ENCODE measurements at regions not wholly inside any gene's neighbourhood (a gene's known extent, or its start where the extent isn't known, plus 50 kb on each side); places are given as distances from the start of the nearest gene placed in this dataset.

- TF ChIP-seq SOX15 (CRISPR knock-in tag; IDR thresholded peaks at IDR 0.05), result no peak
- no peak for TF ChIP-seq TP53 (CRISPR knock-in tag; IDR thresholded peaks at IDR 0.05)
- TF ChIP-seq ZNF219 (CRISPR knock-in tag; IDR thresholded peaks at IDR 0.05; ENCODE audit: borderline replicate concordance), result no peak
- TF ChIP-seq GRHL2 (CRISPR knock-in tag; IDR thresholded peaks at IDR 0.05; ENCODE audit: insufficient replicate concordance, severe bottlenecking), result no peak
- TF ChIP-seq, protein P1, sequence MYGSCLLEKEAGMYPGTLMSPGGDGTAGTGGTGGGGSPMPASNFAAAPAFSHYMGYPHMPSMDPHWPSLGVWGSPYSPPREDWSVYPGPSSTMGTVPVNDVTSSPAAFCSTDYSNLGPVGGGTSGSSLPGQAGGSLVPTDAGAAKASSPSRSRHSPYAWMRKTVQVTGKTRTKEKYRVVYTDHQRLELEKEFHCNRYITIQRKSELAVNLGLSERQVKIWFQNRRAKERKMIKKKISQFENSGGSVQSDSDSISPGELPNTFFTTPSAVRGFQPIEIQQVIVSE (CRISPR knock-in tag; IDR thresholded peaks at IDR 0.05; ENCODE audit: borderline replicate concordance), result no peak
- TF ChIP-seq, protein P2, sequence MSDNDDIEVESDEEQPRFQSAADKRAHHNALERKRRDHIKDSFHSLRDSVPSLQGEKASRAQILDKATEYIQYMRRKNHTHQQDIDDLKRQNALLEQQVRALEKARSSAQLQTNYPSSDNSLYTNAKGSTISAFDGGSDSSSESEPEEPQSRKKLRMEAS (CRISPR knock-in tag; IDR thresholded peaks at IDR 0.05), result no peak
These were observed 141.1 kb downstream of the PHETA1 start (continued) for GRCh38 chr12:111227476-111228420.

DNA sequence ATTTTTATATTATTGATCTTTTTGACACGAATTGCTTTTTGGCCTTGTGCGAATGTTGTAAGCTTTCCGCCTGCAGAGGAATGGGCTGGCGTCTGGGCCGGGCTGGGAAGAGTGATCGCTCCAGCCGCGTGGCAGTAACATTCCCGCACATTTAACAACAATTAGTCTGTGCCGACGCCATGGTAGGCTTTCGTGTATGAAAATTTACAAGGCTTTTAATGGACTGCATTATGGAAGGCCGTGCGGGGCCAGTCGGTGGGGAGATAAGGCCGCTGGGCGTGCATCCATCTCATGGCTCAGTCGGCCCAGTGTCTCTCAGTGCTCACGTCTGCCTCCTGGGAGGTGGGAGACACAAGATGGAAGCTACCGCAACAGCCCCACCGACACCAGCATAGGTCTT is 142.2 kb downstream of the PHETA1 start:
- Mint-ChIP-seq H3K4me1 (peaks cover 24% of the 10 kb centered on the region), H3K36me3 (no peaks in the 10 kb centered on the region; the same call in 1 of the 2 replicates), H3K4me3 (no peak overlapping the region), H3K27me3 (ENCODE audit: low read depth) (no peaks in the 10 kb centered on the region), H3K27ac (no peak overlapping the region), H3K9me3 (no peaks in the 10 kb centered on the region)
- ATAC-seq (no peak), DNase-seq (ENCODE audit: low spot score) (no peak)
- no peak for TF ChIP-seq NR1H2 (CRISPR knock-in tag; IDR thresholded peaks at IDR 0.05)
- TF ChIP-seq ZNF232 (CRISPR knock-in tag; IDR thresholded peaks at IDR 0.05), result no peak
- TF ChIP-seq GABPB1 (CRISPR knock-in tag; IDR thresholded peaks at IDR 0.05), result no peak
- no peak for TF ChIP-seq MXD4 (CRISPR knock-in tag; IDR thresholded peaks at IDR 0.05; ENCODE audit: borderline replicate concordance)
- no peak for TF ChIP-seq GTF2I (CRISPR knock-in tag; conservative IDR thresholded peaks at IDR 0.05)
- TF ChIP-seq GRHL2 (CRISPR knock-in tag; IDR thresholded peaks at IDR 0.05; ENCODE audit: insufficient replicate concordance, severe bottlenecking), result no peak
- no peak for TF ChIP-seq CREM (CRISPR knock-in tag; IDR thresholded peaks at IDR 0.05)
- no peak for TF ChIP-seq USF2 (CRISPR knock-in tag; IDR thresholded peaks at IDR 0.05)
- no peak for TF ChIP-seq ZMAT4 (CRISPR knock-in tag; IDR thresholded peaks at IDR 0.05)
- no peak for TF ChIP-seq ATF3 (CRISPR knock-in tag; conservative IDR thresholded peaks at IDR 0.05)
- ChIA-PET CTCF (no interaction called here), POLR2A (no interaction called here)

- Mint-ChIP-seq H3K4me1 (peaks cover 23% of the 10 kb centered on the region), H3K27me3 (ENCODE audit: low read depth) (no peaks in the 10 kb centered on the region), H3K9me3 (no peaks in the 10 kb centered on the region), H3K36me3 (no peaks in the 10 kb centered on the region; the same call in 1 of the 2 replicates), H3K4me3 (no peak overlapping the region), H3K27ac (no peak overlapping the region)
- TF ChIP-seq E2F1 (CRISPR knock-in tag; IDR thresholded peaks at IDR 0.05) (no peak), NFYB (CRISPR knock-in tag; conservative IDR thresholded peaks at IDR 0.05; ENCODE audit: low read depth) (no peak), SOX15 (CRISPR knock-in tag; IDR thresholded peaks at IDR 0.05) (no peak), ZNF396 (CRISPR knock-in tag; IDR thresholded peaks at IDR 0.05; ENCODE audit: borderline replicate concordance) (no peak), ZNF232 (CRISPR knock-in tag; IDR thresholded peaks at IDR 0.05) (no peak), NR3C1 (CRISPR knock-in tag; conservative IDR thresholded peaks at IDR 0.05; ENCODE audit: low read depth) (no peak), E2F5 (CRISPR knock-in tag; IDR thresholded peaks at IDR 0.05) (no peak), CREB1 (CRISPR knock-in tag; IDR thresholded peaks at IDR 0.05) (no peak), JUN (CRISPR knock-in tag; IDR thresholded peaks at IDR 0.05) (no peak), TEAD1 (CRISPR knock-in tag; IDR thresholded peaks at IDR 0.05) (no peak), ZNF423 (CRISPR knock-in tag; IDR thresholded peaks at IDR 0.05) (no peak)
- TF ChIP-seq, protein P3, sequence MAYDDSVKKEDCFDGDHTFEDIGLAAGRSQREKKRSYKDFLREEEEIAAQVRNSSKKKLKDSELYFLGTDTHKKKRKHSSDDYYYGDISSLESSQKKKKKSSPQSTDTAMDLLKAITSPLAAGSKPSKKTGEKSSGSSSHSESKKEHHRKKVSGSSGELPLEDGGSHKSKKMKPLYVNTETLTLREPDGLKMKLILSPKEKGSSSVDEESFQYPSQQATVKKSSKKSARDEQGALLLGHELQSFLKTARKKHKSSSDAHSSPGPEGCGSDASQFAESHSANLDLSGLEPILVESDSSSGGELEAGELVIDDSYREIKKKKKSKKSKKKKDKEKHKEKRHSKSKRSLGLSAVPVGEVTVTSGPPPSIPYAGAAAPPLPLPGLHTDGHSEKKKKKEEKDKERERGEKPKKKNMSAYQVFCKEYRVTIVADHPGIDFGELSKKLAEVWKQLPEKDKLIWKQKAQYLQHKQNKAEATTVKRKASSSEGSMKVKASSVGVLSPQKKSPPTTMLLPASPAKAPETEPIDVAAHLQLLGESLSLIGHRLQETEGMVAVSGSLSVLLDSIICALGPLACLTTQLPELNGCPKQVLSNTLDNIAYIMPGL (CRISPR knock-in tag; IDR thresholded peaks at IDR 0.05), result no peak
- TF ChIP-seq, protein P4, sequence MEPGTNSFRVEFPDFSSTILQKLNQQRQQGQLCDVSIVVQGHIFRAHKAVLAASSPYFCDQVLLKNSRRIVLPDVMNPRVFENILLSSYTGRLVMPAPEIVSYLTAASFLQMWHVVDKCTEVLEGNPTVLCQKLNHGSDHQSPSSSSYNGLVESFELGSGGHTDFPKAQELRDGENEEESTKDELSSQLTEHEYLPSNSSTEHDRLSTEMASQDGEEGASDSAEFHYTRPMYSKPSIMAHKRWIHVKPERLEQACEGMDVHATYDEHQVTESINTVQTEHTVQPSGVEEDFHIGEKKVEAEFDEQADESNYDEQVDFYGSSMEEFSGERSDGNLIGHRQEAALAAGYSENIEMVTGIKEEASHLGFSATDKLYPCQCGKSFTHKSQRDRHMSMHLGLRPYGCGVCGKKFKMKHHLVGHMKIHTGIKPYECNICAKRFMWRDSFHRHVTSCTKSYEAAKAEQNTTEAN (CRISPR knock-in tag; IDR thresholded peaks at IDR 0.05), result no peak
- ChIA-PET POLR2A (no interaction called here), CTCF (interaction anchor here (1.2 kb wide), 1 partner anchor 73 kb away, joined by 4 read pairs; no protein-coding TSS in a partner anchor)
- no peak for ATAC-seq
- DNase-seq (ENCODE audit: low spot score), result no peak
These were observed 143.6 kb downstream of the PHETA1 start for GRCh38 chr12:111225307-111225706.
